Esophagus muscularis mucosa (tissue), 4 donors: ENCODE measurements at regions not wholly inside any gene's neighbourhood (a gene's known extent, or its start where the extent isn't known, plus 50 kb on each side); places are given as distances from the start of the nearest gene placed in this dataset.

ENCODE experiments used
- DNase-seq: peaks from one replicate; pipeline ENCODE4 v3.0.0-alpha.2; 2017; ENCODE audit errors: extremely low spot score
- H3K27ac ChIP-seq, 4 donors: fragments of 200-600 bp; sonication (generic); replicated peaks in 1 of 4; 1 replicate in 3 of 4; 2 replicates in 1 of 4; pipeline ENCODE4 v1.5.1; 2016 to 2019; ENCODE audit warnings: mild to moderate bottlenecking in 1 of 4
- H3K27me3 ChIP-seq, 4 donors: fragments of 200-600 bp; sonication (generic); one replicate each; pipeline versions ENCODE4 v1.5.1 to v1.6.0; 2016 to 2019
- H3K36me3 ChIP-seq, 4 donors: fragments of 200-600 bp; sonication (generic); one replicate each; pipeline ENCODE4 v1.5.1; 2016 to 2019
- H3K4me1 ChIP-seq, 4 donors: fragments of 200-600 bp; sonication (generic); one replicate each; pipeline ENCODE4 v1.5.1; 2016 to 2019
- H3K4me3 ChIP-seq, 4 donors: fragments of 200-600 bp; sonication (generic); 1 replicate in 2 of 4; 2 replicates in 2 of 4; pipeline ENCODE4 v1.5.1; 2016 to 2019; ENCODE audit warnings: mild to moderate bottlenecking in 4 of 4, moderate library complexity in 1 of 4
- H3K9me3 ChIP-seq, 4 donors: fragments of 200-600 bp; sonication (generic); 1 replicate in 3 of 4; 2 replicates in 1 of 4; pipeline ENCODE4 v1.5.1; 2016 to 2019
- CTCF ChIP-seq, 3 experiments: fragments of 200-600 bp in 2 of 3; fragments of 450-650 bp in 1 of 3; sonication (generic) in 2 of 3; IDR thresholded peaks; one replicate each; pipeline ENCODE4 v1.5.1; 2017 to 2019; ENCODE audit warnings: antibody characterized with exemption in 3 of 3, mild to moderate bottlenecking in 2 of 3, moderate library complexity in 1 of 3
- EP300 ChIP-seq: sonication (generic); formaldehyde crosslinking; IDR thresholded peaks from one replicate; pipeline ENCODE4 v1.6.1; 2017; ENCODE audit warnings: antibody characterized with exemption
- POLR2A ChIP-seq: fragments of 450-650 bp; IDR thresholded peaks from one replicate; pipeline ENCODE4 v1.6.1; 2017; ENCODE audit warnings: antibody characterized with exemption, moderate library complexity, mild to moderate bottlenecking, low read depth
- POLR2AphosphoS5 ChIP-seq, 2 donors: sonication (generic); formaldehyde crosslinking; IDR thresholded peaks; one replicate each; pipeline ENCODE4 v1.6.1; 2017; ENCODE audit warnings: antibody characterized with exemption in 2 of 2
- WGBS: methylation state at CpG from one replicate; pipeline ENCODE4 v1.1.5; 2018; 5-methylcytosine and 5-hydroxymethylcytosine counted together
- intact Hi-C: fragments of 100-400 bp; cut with DNase I; formaldehyde crosslinking; loops from one replicate; pipeline ENCODE4 v1.15.1; 2023

GRCh38 chr5:52328220-52328806 lies 459.4 kb upstream of the ITGA1 start:
- no peaks in the 10 kb centered on the region for H3K9me3 ChIP-seq
- no peak overlapping the region for H3K27ac ChIP-seq
- no peaks in the 10 kb centered on the region for H3K36me3 ChIP-seq
- H3K4me1 ChIP-seq = no peaks in the 10 kb centered on the region
- TF ChIP-seq EP300 (no peak), POLR2AphosphoS5 (IDR thresholded peaks at IDR 0.05) (no peak), POLR2A (no peak), CTCF (IDR thresholded peaks at IDR 0.05) (no peak)
- H3K4me3 ChIP-seq = no peak overlapping the region
- no peaks in the 10 kb centered on the region for H3K27me3 ChIP-seq
- no peak for DNase-seq
- intact Hi-C loops = no loop called here

- no peak for TF ChIP-seq CTCF (IDR thresholded peaks at IDR 0.05)
- TF ChIP-seq POLR2A = no peak
- no peak for TF ChIP-seq POLR2AphosphoS5 (IDR thresholded peaks at IDR 0.05)
- TF ChIP-seq EP300 = no peak
- WGBS = 100% methylated on average over 1 of the region's 1 CpG
- Histone ChIP-seq H3K27me3 (no peaks in the 10 kb centered on the region), H3K36me3 (no peaks in the 10 kb centered on the region), H3K4me3 (no peak overlapping the region), H3K9me3 (peaks cover 0 to under 1% (median 0%) of the 10 kb centered on the region in 4 donors), H3K27ac (no peak overlapping the region), H3K4me1 (no peaks in the 10 kb centered on the region)
- intact Hi-C loops = no loop called here
- no peak for DNase-seq
Observed at GRCh38 chr5:52331725-52332124, 456.0 kb upstream of the ITGA1 start.

- H3K9me3 ChIP-seq = peaks cover 0 to 4% (median 0%) of the 10 kb centered on the region in 4 donors
- no peaks in the 10 kb centered on the region for H3K36me3 ChIP-seq
- no peaks in the 10 kb centered on the region for H3K4me1 ChIP-seq
- no peak overlapping the region for H3K4me3 ChIP-seq
- TF ChIP-seq EP300 = no peak
- TF ChIP-seq POLR2AphosphoS5 (IDR thresholded peaks at IDR 0.05) = no peak
- WGBS = 32% methylated on average over 5 of the region's 5 CpGs
- no peaks in the 10 kb centered on the region for H3K27me3 ChIP-seq
- DNase-seq = no peak
- H3K27ac ChIP-seq = no peak overlapping the region
- intact Hi-C loops = no loop called here
Observed at GRCh38 chr5:52334367-52334766, 453.3 kb upstream of the ITGA1 start.

GRCh38 chr5:52339285-52339684 lies 448.4 kb upstream of the ITGA1 start:
- WGBS = 95% methylated on average over 3 of the region's 3 CpGs
- intact Hi-C loops = no loop called here
- TF ChIP-seq POLR2AphosphoS5 (IDR thresholded peaks at IDR 0.05) = no peak
- no peak for TF ChIP-seq CTCF (IDR thresholded peaks at IDR 0.05)
- TF ChIP-seq EP300 = no peak
- DNase-seq = no peak
- no peaks in the 10 kb centered on the region for H3K36me3 ChIP-seq
- H3K4me3 ChIP-seq = no peak overlapping the region
- no peak overlapping the region for H3K27ac ChIP-seq
- no peaks in the 10 kb centered on the region for H3K27me3 ChIP-seq
- H3K9me3 ChIP-seq = peaks cover 0 to 4% (median 0%) of the 10 kb centered on the region in 4 donors
- peaks cover 0 to 8% (median 5%) of the 10 kb centered on the region in 4 donors for H3K4me1 ChIP-seq

GRCh38 chr5:52342361-52342760 lies 445.4 kb upstream of the ITGA1 start:
- no peak for DNase-seq
- H3K4me1 ChIP-seq = peaks cover 0 to 8% (median 5%) of the 10 kb centered on the region in 4 donors

More at GRCh38 chr5:52342361-52342760, 445.4 kb upstream of the ITGA1 start:
- Histone ChIP-seq H3K9me3 (no peaks in the 10 kb centered on the region), H3K27me3 (no peaks in the 10 kb centered on the region), H3K36me3 (no peaks in the 10 kb centered on the region), H3K4me3 (no peak overlapping the region), H3K27ac (no peak overlapping the region)
- intact Hi-C loops = no loop called here
- TF ChIP-seq CTCF (IDR thresholded peaks at IDR 0.05) = no peak
- TF ChIP-seq POLR2A = no peak
- no peak for TF ChIP-seq EP300
- no peak for TF ChIP-seq POLR2AphosphoS5 (IDR thresholded peaks at IDR 0.05)
